Activated CD8-positive, alpha-beta T cell treated with anti-CD3 and anti-CD28 coated beads for 36 hours (primary cell): ENCODE measurements at regions not wholly inside any gene's neighbourhood (a gene's known extent, or its start where the extent isn't known, plus 50 kb on each side); places are given as distances from the start of the nearest gene placed in this dataset.

Experiments
- ATAC-seq: fragments of 200-7000 bp; cut with Tn5 transposase; one replicate; pipeline ENCODE4 v1.10.0; 2021; ENCODE audit warnings: mild to moderate bottlenecking, moderate library complexity
- CTCF ChIA-PET: fragments of 350-600 bp; sonication (Branson Sonifier 250); formaldehyde crosslinking; loops from one replicate; lab custom pipeline; 2021; ENCODE audit warnings: antibody characterized with exemption; lab: Charles Lee
- POLR2A ChIA-PET: fragments of 350-600 bp; sonication (Branson Sonifier 250); formaldehyde crosslinking; loops from one replicate; lab custom pipeline; 2021; ENCODE audit warnings: antibody characterized with exemption; lab: Charles Lee
- DNase-seq: peaks from one replicate; pipeline ENCODE4 v3.0.0-alpha.2; 2020
- H3K27ac Mint-ChIP-seq: one replicate; pipeline ENCODE4 v1.8.0; 2021; ENCODE audit warnings: mild to moderate bottlenecking, mixed read lengths
- H3K27me3 Mint-ChIP-seq: one replicate; pipeline ENCODE4 v1.8.0; 2021; ENCODE audit warnings: mixed read lengths
- H3K36me3 Mint-ChIP-seq: one replicate; pipeline ENCODE4 v1.8.0; 2021; ENCODE audit warnings: low read depth, mixed read lengths
- H3K4me1 Mint-ChIP-seq: one replicate; pipeline ENCODE4 v1.8.0; 2021; ENCODE audit warnings: low read depth, mixed read lengths
- H3K4me3 Mint-ChIP-seq: one replicate; pipeline ENCODE4 v1.8.0; 2021; ENCODE audit warnings: mild to moderate bottlenecking, moderate library complexity, mixed read lengths
- H3K9me3 Mint-ChIP-seq: one replicate; pipeline ENCODE4 v1.8.0; 2021; ENCODE audit warnings: mixed read lengths
- CTCF ChIP-seq: fragments of 200-600 bp; IDR thresholded peaks from one replicate; pipeline ENCODE4 v1.8.0; 2022; ENCODE audit warnings: antibody characterized with exemption, mild to moderate bottlenecking
- intact Hi-C: fragments of 100-400 bp; cut with micrococcal nuclease; formaldehyde crosslinking; loops from one replicate; pipeline ENCODE4 v1.10.0; 2022

- H3K36me3 Mint-ChIP-seq, result no peaks in the 10 kb centered on the region
- no peaks in the 10 kb centered on the region for H3K4me1 Mint-ChIP-seq
- POLR2A ChIA-PET, result no interaction called here
- intact Hi-C loops, result no loop called here
- H3K27ac Mint-ChIP-seq, result no peak overlapping the region
- H3K4me3 Mint-ChIP-seq, result no peak overlapping the region
- H3K9me3 Mint-ChIP-seq, result no peaks in the 10 kb centered on the region
- CTCF ChIA-PET, result interaction anchor here (1.1 to 1.5 kb wide), 2 partner anchors 10 kb away, joined by 3 to 6 read pairs; no protein-coding TSS in a partner anchor
- ATAC-seq, result no peak
- peaks cover 1% of the 10 kb centered on the region for H3K27me3 Mint-ChIP-seq
- no peak for TF ChIP-seq CTCF
- DNase-seq, result no peak
These were observed 155.5 kb upstream of the RAD23B start for GRCh38 chr9:107127608-107128007.

DNA sequence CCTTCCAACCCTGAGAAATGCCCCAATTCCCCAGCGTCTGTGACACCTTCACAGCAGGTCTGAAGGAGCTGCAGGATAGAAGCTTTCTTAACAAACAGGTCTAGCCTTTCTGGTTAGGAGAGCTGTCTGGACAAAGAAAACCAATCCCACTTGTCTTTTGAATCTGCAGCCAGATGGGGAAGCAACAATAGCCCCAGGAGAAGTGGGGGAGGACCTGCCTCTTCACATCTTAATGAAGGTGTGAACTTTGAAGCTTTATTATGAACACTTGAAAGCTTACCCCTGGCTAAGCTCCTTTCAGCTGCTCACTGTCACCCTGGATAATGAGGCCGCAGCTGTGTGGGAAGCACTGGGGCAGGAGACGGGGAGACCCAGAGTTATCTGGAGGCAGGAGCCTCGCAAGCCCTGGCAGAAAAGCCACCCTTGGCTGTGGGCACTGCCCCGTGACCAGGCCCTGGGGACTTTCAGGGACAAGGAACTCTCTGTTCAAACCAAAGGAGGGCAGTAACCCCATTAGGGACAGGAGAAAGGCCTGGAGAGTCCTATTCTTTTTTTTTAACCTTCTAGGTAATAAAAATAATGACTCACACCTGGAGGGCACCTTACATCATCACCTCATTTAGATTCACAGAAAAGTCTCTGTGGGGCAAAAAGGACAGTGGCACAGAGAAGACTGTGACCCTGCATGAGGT is 151.8 kb upstream of the RAD23B start:
- intact Hi-C loops, result no loop called here
- TF ChIP-seq CTCF, result no peak
- H3K36me3 Mint-ChIP-seq, result no peaks in the 10 kb centered on the region
- peaks cover 1% of the 10 kb centered on the region for H3K27me3 Mint-ChIP-seq
- H3K4me3 Mint-ChIP-seq, result no peak overlapping the region
- CTCF ChIA-PET, result no interaction called here
- H3K4me1 Mint-ChIP-seq, result no peaks in the 10 kb centered on the region
- POLR2A ChIA-PET, result no interaction called here
- ATAC-seq (no peak), DNase-seq (no peak)
- no peaks in the 10 kb centered on the region for H3K9me3 Mint-ChIP-seq
- no peak overlapping the region for H3K27ac Mint-ChIP-seq

DNA sequence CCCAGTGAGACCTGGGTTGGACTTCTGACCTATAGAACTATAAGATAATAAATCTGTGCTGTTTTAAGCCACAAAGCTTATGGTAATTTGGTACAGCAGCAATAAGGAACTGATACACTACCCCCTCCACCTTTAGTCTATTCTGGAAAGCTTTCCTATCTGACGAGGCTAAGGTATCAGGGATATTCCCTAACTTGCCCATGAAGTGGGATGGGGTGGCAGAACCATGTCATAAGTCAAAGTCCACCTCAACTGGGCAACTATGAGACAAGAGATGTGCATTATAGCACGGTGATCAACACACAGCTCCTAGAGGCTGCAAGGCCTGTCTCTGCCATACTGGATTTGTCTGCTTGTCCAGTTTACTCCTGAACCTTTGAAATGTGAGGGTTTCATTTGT is 146.8 kb upstream of the RAD23B start:
- CTCF ChIA-PET, result interaction anchor here (1.3 to 2.1 kb wide), 7 partner anchors 18 to 1625 kb away, joined by 3 to 10 read pairs (median 5); no protein-coding TSS in a partner anchor
- Mint-ChIP-seq H3K36me3 (no peaks in the 10 kb centered on the region), H3K27ac (no peak overlapping the region), H3K9me3 (no peaks in the 10 kb centered on the region), H3K4me1 (no peaks in the 10 kb centered on the region), H3K4me3 (no peak overlapping the region), H3K27me3 (peaks cover 7% of the 10 kb centered on the region)
- ATAC-seq (no peak), DNase-seq (no peak)
- POLR2A ChIA-PET, result no interaction called here
- intact Hi-C loops, result loop anchor here (5.0 kb wide), 1 partner anchor 36 kb away; no protein-coding TSS in a partner anchor
- TF ChIP-seq CTCF, result no peak

GRCh38 chr9:107137495-107138202 is 145.4 kb upstream of the RAD23B start:
- no peak overlapping the region for H3K27ac Mint-ChIP-seq
- ChIA-PET POLR2A (no interaction called here), CTCF (interaction anchor here (0.7 to 2.2 kb wide), 22 partner anchors 8 to 1624 kb away, joined by 3 to 15 read pairs (median 3); no protein-coding TSS in a partner anchor)
- intact Hi-C loops, result loop anchor here (5.0 kb wide), 1 partner anchor 35 kb away; no protein-coding TSS in a partner anchor
- DNase-seq, result peak; percentile 17
- H3K36me3 Mint-ChIP-seq, result no peaks in the 10 kb centered on the region
- H3K4me1 Mint-ChIP-seq, result no peaks in the 10 kb centered on the region
- H3K9me3 Mint-ChIP-seq, result no peaks in the 10 kb centered on the region
- peak; percentile 62 for TF ChIP-seq CTCF
- no peak for ATAC-seq
- H3K27me3 Mint-ChIP-seq, result peaks cover 10% of the 10 kb centered on the region
- no peak overlapping the region for H3K4me3 Mint-ChIP-seq
